Right hindlimb (tissue), 1 donor: ENCODE measurements at regions not wholly inside any gene's neighbourhood (a gene's known extent, or its start where the extent isn't known, plus 50 kb on each side); places are given as distances from the start of the nearest gene placed in this dataset.

ENCODE experiments used
- DNase-seq: peaks from one replicate; pipeline ENCODE4 v3.0.0-alpha.2; 2018

GRCh38 chr19:32227561-32228165 lies 117.7 kb upstream of the ZNF507 start:
- DNase-seq = no peak

DNA sequence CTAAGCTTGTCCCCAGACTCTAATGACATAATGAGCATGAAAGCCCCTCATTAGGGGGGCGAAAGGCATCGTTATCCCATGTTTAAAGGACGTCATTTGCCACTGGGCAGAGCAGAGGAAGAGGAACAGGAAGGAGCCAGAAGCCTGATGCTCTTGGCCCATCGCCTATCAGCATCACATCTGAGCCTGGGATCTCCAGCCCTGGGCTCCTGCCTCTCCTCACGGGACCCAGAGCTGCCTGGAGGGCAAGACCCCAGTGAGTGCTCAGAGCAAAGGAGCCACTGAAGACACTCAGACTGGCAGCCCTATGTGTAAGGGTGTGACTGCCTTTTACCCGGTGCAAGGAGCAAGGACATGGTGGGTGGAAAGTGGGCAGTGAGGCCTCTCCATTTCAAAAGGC lies 115.0 kb upstream of the ZNF507 start:
- no peak for DNase-seq

- DNase-seq = no peak
Measured at GRCh38 chr19:32231020-32231419, 114.4 kb upstream of the ZNF507 start.

DNA sequence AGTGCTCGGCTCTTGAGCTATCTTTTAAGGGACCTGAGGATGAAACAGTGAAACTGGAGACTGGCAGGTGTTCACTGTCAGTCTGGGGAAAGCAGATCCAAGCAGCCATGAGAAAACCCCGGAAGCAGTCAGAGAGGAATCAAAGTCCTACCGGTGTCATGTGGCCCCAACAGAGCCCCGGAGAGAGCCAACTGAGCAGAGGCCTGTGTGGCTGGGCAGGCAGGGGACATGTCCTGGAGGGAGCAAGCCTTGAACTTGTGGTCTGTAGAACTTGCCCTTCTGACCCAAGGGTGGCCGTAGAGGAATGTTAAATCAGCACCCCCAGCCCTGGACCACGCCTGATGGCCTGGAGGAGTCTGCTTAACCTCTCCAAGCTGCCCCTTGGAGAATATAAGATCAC lies 113.7 kb upstream of the ZNF507 start:
- DNase-seq = no peak

DNA sequence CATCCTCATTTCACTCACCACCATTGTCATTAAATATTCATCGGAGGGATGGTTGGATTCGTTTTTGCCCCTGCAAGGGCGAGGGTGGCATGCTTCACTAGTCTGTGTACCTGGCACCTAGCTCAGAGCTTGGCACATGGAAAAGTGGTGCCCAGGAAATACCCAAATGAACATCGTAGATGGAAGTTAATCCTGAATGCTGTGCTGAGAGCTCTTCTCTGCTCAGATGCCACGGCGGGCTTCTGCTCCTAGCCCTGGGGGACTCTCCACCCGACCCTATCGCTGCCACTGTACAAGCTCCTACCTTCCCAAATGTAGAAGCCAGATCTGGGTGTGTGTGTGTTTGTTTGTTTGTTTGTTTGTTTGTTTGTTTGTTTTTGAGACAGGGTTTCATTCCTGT lies 113.0 kb upstream of the ZNF507 start:
- DNase-seq = no peak

- DNase-seq = no peak
Measured at GRCh38 chr19:32233091-32233490, 112.3 kb upstream of the ZNF507 start.

DNA sequence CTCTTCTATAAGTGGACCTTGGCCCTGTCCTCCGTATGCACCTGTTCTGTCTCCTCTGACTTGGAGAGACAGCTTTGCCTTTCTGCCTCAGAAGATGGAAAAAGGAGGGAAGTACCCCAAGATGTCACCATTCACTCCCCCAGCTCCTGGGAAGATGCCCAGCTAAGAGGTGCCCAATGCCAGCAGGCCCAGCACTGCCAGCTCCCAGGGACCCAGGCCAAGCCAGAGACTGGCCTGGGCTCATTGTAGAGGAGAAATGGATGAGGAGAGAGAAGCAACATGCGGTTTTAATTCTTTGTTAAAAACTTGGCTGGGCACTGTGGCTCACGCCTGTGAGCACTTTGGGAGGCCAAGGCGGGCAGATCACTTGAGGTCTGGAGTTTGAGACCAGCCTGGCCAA lies 111.5 kb upstream of the ZNF507 start:
- DNase-seq = no peak

DNA sequence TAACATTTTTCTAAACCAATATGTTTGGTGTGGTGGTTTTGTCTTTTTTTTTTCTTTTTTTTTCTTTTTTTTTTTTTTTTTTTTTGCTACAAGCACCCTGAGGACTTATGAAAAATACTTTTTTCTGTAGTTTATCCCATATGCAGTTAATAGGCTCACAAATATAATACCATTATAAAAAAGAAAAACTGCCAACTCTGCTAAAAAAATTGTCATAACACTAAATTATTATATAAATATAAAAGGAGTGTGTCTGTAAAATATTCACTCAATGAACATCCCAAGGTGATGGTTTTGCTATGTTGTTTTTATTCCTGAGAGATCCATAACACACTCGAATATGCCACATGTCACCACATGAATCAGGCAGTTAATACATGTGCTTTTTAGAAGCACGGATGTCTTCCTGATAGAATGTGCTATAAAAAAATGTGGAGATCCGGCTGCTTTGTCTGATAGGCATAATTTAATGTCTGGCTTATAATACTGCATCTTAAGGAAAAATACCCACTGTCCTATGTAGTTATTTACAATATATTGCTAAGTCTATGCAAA lies 110.7 kb upstream of the ZNF507 start:
- DNase-seq = no peak

DNA sequence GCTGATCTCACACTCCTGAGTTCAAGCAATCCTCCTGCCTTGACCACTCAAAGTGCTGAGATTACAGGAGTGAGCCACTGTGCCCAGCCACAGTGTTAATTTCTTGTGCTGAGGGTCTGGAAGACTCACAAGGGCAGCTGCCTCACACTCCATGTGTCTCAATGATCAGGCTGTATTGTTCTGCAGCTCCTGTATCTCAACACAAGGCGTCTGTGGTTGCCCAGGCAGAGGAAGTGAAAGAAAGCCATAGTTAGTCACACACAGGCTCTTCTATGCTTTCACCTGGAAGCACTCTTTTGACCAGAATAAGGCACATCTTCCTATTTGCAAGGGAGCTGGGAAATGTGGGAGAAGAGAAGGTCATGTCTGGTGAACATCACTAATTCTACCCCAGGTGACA lies 107.3 kb upstream of the ZNF507 start:
- no peak for DNase-seq

GRCh38 chr19:32240316-32240715 lies 105.1 kb upstream of the ZNF507 start:
- no peak for DNase-seq

- no peak for DNase-seq
Measured at GRCh38 chr19:32241306-32241705, 104.1 kb upstream of the ZNF507 start.

GRCh38 chr19:32241932-32242710 lies 103.3 kb upstream of the ZNF507 start:
- DNase-seq = no peak

DNA sequence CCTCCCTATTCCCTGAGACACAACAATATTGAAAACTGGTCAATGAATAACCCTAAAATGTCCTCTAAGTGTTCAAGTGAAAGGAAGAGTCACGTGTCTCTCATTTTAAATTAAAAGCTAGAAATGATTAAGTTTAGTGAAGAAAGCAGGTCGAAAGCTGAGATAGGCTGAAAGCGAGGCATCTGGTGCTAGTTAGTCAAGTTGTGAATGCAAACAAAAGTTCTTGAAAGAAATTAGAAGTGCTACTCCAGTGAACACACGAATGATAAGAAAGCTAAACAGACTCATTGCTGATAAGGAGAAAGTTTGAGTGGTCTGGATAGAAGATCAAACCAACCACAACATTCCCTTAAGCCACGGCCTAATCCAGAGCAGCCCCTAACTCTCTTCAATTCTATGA lies 99.4 kb upstream of the ZNF507 start:
- no peak for DNase-seq

DNA sequence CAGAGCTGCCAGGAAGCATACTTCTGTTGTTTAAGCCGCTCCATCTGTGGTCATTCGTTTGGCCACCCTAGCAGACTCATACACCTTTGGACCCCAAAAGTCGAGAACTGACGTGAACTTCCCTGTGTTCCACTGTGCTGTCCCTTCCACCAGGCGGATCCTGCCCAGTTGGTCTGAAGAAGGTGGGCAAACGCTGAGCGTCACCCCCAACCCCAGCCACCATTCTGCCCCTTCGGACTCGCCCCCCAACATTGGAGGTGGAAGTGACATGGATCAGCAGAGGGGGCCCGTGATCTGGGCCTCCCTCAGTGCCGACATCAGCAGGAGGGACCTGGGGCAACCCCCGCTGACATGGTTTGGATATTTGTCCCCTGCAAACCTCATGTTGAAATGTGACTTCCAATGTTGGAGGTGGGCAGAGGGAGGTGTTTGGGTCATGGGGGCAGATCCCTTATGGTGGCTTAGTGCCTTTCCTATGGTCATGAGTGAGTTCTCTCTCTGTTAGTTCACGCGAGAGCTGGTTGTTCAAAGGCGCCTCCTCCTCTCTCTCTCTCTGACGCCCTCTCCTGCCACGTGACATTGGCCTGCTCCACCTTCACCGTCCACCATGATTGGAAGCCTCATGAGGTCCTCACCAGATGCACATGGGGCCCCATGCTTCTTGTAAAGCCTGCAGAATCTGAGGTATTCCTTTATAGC lies 93.6 kb upstream of the ZNF507 start:
- DNase-seq = no peak

GRCh38 chr19:32252333-32252669 lies 93.1 kb upstream of the ZNF507 start:
- DNase-seq = no peak

DNA sequence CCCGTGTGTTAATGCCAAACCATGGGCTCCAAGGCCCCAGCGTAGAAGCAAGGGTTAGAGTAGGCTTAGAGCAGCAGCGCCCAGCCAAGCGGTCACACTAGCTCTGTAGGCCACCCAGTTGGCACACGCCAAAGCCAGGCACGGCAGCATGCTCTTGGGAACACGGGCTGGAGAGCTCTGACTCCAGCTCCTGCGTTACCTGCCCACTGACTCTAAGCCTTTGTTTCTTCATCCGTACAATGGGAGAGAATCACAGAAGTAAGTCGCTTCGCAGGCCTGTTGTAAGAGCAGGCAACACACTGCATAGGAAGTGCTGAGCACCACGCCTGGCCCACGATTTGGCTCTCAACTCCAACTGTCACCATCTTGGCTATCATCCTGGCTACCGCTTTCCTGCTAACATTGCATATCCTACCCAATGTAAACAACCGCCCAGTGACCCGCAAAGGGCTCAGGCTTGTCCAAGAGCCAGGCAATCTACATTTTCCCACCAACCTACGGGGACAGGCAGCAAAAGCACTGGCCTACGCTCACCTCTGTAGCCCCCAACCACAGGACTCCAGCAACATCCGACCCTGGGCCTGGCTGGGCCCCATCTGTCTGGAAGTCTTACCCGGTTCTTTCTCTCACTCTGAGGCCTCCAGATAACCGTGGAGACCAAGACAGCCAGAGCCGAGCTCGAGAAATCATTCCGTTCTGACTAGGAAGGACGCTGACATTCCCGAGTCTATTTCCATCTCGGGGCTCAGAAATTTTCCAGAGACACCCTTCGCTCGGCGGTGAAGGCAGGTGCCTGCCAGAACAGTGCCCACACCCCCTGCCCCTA lies 91.5 kb upstream of the ZNF507 start:
- no peak for DNase-seq

DNA sequence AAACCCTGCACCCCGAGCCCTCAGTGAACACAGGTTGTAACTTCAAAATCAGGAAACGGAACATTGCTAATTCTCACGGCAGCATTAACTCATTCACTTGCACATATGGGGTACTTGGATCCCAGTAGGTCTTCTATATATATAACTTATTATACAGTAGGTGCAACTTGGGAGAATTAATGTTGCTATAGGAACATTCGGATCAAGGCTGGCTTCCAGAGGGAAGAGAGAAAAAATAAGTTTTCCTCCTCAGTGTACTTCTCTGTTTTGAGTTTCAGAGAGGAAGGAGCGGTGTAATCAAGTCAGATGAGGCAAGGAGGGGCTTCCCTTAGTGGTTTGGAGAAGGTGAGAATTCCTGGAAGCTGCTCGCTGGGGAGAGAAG lies 90.9 kb upstream of the ZNF507 start:
- no peak for DNase-seq

DNA sequence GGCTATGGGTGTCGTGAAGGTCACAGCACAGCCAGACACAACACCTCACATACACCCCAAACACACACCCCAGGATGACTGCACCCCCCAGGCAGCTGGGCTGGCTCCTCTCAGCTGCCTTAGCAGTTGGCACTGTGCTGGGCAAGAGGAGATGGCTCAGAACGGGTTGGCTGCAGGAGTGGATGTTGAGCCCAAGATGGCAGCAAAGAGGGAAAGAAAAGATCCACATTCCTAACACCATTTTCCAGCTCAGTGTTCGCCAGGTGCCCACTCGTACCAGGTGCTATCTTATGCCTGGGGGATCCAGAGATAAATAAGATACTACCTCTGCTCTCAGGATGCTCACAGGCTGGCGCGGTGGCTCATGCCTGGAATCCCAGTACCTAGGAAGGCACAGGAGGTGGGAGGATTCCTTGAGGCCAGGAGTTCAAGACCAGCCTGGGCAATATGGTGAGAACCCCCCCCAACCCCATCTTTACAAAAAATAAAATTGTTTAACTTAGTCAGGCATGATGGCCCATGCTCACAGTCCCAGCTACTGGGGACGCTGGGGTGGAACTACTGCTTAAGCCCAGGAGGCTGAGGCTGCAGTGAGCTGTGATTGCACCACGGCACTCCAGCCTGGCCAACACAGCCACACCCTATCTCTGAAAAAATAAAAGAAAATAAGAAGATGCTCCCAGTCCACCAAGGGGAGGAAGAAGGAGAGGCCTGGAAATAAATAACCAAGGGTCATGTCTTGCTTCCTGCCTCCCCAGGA lies 89.7 kb upstream of the ZNF507 start:
- DNase-seq = no peak

GRCh38 chr19:32256341-32256975 lies 89.0 kb upstream of the ZNF507 start:
- no peak for DNase-seq

DNA sequence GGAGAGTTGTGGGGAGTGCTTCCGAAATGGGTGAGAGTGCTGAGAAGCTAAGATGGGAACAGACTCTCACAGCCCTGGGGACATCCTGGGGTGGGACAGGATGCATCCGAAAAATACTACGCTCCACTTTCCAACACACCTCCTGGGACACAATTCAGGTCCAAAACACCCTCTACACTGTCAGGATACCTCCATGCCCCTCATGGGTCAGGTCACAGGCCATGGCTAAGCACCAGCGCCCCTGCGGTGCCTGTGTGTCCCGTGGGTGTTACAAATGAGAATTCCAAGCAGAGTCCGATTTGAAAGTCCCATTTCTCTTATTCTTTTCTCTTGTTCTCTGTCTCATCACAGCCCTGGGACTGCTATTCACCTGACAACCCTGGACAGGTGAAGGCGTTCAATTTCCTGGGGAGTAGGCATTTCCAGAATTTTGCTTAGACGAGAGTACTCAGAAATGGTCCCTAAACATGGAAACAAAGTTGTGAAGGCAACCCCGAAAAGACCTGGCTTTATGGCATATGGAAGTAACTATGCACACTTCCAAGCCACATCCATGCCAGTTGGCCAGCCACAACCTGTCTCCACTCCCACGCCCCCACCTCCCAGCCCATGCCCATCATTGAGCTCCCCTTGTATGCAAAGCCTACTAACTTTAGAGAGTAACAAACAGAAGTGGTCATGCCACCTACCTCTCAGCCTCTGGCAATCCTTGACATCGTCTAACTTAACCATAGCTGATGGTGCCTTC lies 87.9 kb upstream of the ZNF507 start:
- no peak for DNase-seq

- no peak for DNase-seq
Measured at GRCh38 chr19:32258167-32258566, 87.2 kb upstream of the ZNF507 start.
